Testis (tissue), 2 donors: ENCODE measurements at regions not wholly inside any gene's neighbourhood (a gene's known extent, or its start where the extent isn't known, plus 50 kb on each side); places are given as distances from the start of the nearest gene placed in this dataset.

Source experiments
- DNase-seq: peaks from one replicate; pipeline ENCODE4 v3.0.0-alpha.2; 2019
- H3K27ac ChIP-seq, 2 donors: fragments of 200-600 bp; sonication (generic); one replicate each; pipeline ENCODE4 v1.5.1; 2019
- H3K27me3 ChIP-seq: fragments of 200-600 bp; sonication (generic); one replicate; pipeline ENCODE4 v1.5.1; 2019
- H3K36me3 ChIP-seq: fragments of 200-600 bp; sonication (generic); one replicate; pipeline ENCODE4 v1.5.1; 2017; ENCODE audit warnings: low read depth; ENCODE audit errors: missing control alignments
- H3K4me1 ChIP-seq: fragments of 200-600 bp; sonication (generic); one replicate; pipeline ENCODE4 v1.5.1; 2019
- H3K4me3 ChIP-seq, 2 donors: fragments of 200-600 bp; sonication (generic); one replicate each; pipeline ENCODE4 v1.5.1; 2017 to 2019
- H3K9me3 ChIP-seq: fragments of 200-600 bp; sonication (generic); one replicate; pipeline ENCODE4 v1.5.1; 2017
- CTCF ChIP-seq, 3 experiments: fragments of 450-650 bp in 2 of 3; fragments of 200-600 bp in 1 of 3; sonication (generic) in 1 of 3; IDR thresholded peaks; one replicate each; pipeline ENCODE4 v1.5.1; 2016 to 2019; ENCODE audit warnings: antibody characterized with exemption in 3 of 3, mild to moderate bottlenecking in 2 of 3, moderate library complexity in 1 of 3
- POLR2A ChIP-seq: fragments of 450-650 bp; IDR thresholded peaks from one replicate; pipeline ENCODE4 v1.6.1; 2017; ENCODE audit warnings: antibody characterized with exemption, mild to moderate bottlenecking, moderate library complexity
- WGBS, 2 donors: methylation state at CpG; one replicate each; pipeline ENCODE4 v1.1.5; 2018; 5-methylcytosine and 5-hydroxymethylcytosine counted together
- intact Hi-C: fragments of 100-400 bp; cut with DNase I; formaldehyde crosslinking; loops from one replicate; pipeline ENCODE4 v1.15.1; 2023; ENCODE audit warnings: low total_unique reads

- 65 to 72% methylated on average over 5 of the region's 5 CpGs for WGBS, 2 donors
- peak overlapping the region in 1 of 2 donors; percentile 30 for H3K27ac ChIP-seq
- no peak for DNase-seq
- no peaks in the 10 kb centered on the region for H3K27me3 ChIP-seq
- H3K36me3 ChIP-seq: no peaks in the 10 kb centered on the region
- no peaks in the 10 kb centered on the region for H3K9me3 ChIP-seq
- TF ChIP-seq POLR2A (no peak), CTCF (IDR thresholded peaks at IDR 0.05) (no peak)
- intact Hi-C loops: no loop called here
- H3K4me1 ChIP-seq: no peaks in the 10 kb centered on the region
- no peak overlapping the region for H3K4me3 ChIP-seq
These were observed 153.2 kb upstream of the THBS2 start for GRCh38 chr6:169406804-169407203.

GRCh38 chr6:169406034-169406433 lies 152.4 kb upstream of the THBS2 start:
- Histone ChIP-seq H3K4me3 (no peak overlapping the region), H3K27me3 (no peaks in the 10 kb centered on the region), H3K9me3 (no peaks in the 10 kb centered on the region), H3K4me1 (no peaks in the 10 kb centered on the region), H3K27ac (no peak overlapping the region), H3K36me3 (no peaks in the 10 kb centered on the region)
- WGBS, 2 donors: 89 to 100% methylated on average over 2 of the region's 2 CpGs
- DNase-seq: no peak
- no peak for TF ChIP-seq POLR2A
- TF ChIP-seq CTCF (IDR thresholded peaks at IDR 0.05): no peak
- intact Hi-C loops: no loop called here

GRCh38 chr6:169404828-169405227 lies 151.2 kb upstream of the THBS2 start:
- no peak overlapping the region for H3K4me3 ChIP-seq
- whole genome bisulfite sequencing, 2 donors: 81 to 91% methylated on average over 6 of the region's 6 CpGs
- intact Hi-C loops: no loop called here
- no peak overlapping the region for H3K27ac ChIP-seq
- no peak for DNase-seq
- TF ChIP-seq CTCF (IDR thresholded peaks at IDR 0.05): no peak
- no peak for TF ChIP-seq POLR2A
- H3K4me1 ChIP-seq: no peaks in the 10 kb centered on the region
- no peaks in the 10 kb centered on the region for H3K9me3 ChIP-seq
- H3K27me3 ChIP-seq: no peaks in the 10 kb centered on the region
- no peaks in the 10 kb centered on the region for H3K36me3 ChIP-seq

- Histone ChIP-seq H3K4me3 (no peak overlapping the region), H3K4me1 (no peaks in the 10 kb centered on the region), H3K9me3 (no peaks in the 10 kb centered on the region), H3K27ac (no peak overlapping the region), H3K27me3 (no peaks in the 10 kb centered on the region), H3K36me3 (no peaks in the 10 kb centered on the region)
- intact Hi-C loops: no loop called here
- no peak for TF ChIP-seq POLR2A
- no peak for TF ChIP-seq CTCF (IDR thresholded peaks at IDR 0.05)
- no peak for DNase-seq
- 74 to 84% methylated on average over 13 to 14 of the region's 14 CpGs for WGBS, 2 donors
These were observed 144.9 kb upstream of the THBS2 start for GRCh38 chr6:169398342-169399105.

- Histone ChIP-seq H3K27ac (no peak overlapping the region), H3K9me3 (no peaks in the 10 kb centered on the region), H3K4me3 (no peak overlapping the region), H3K27me3 (no peaks in the 10 kb centered on the region), H3K4me1 (no peaks in the 10 kb centered on the region), H3K36me3 (no peaks in the 10 kb centered on the region)
- TF ChIP-seq CTCF (IDR thresholded peaks at IDR 0.05): no peak
- TF ChIP-seq POLR2A: no peak
- intact Hi-C loops: no loop called here
- 79 to 83% methylated on average over 10 to 12 of the region's 12 CpGs for WGBS, 2 donors
- no peak for DNase-seq
These were observed 144.0 kb upstream of the THBS2 start for GRCh38 chr6:169397684-169398083.
